ENCODE measurements at regions not wholly inside any gene's neighbourhood (a gene's known extent, or its start where the extent isn't known, plus 50 kb on each side); places are given as distances from the start of the nearest gene placed in this dataset.

- no peak for DNase-seq (ENCODE audit: low spot score)
Measured at GRCh38 chr21:39105341-39105765, 77.9 kb downstream of the PSMG1 start.

GRCh38 chr21:39104911-39105310 lies 78.3 kb downstream of the PSMG1 start:
- no peak for DNase-seq (ENCODE audit: low spot score)

- no peak for DNase-seq (ENCODE audit: low spot score)
Measured at GRCh38 chr21:39103689-39104088, 79.6 kb downstream of the PSMG1 start.

GRCh38 chr21:39099859-39100258 lies 83.4 kb downstream of the PSMG1 start:
- no peak for DNase-seq (ENCODE audit: low spot score)

GRCh38 chr21:39098696-39099200 lies 84.5 kb downstream of the PSMG1 start:
- DNase-seq (ENCODE audit: low spot score): no peak

- DNase-seq (ENCODE audit: low spot score): no peak
Measured at GRCh38 chr21:39097981-39098380, 85.3 kb downstream of the PSMG1 start.

- no peak for DNase-seq (ENCODE audit: low spot score)
Measured at GRCh38 chr21:39097335-39097861, 85.9 kb downstream of the PSMG1 start.

- no peak for DNase-seq (ENCODE audit: low spot score)
Measured at GRCh38 chr21:39096754-39097153, 86.5 kb downstream of the PSMG1 start.

GRCh38 chr21:39095681-39096080 lies 87.6 kb downstream of the PSMG1 start:
- no peak for DNase-seq (ENCODE audit: low spot score)

- no peak for DNase-seq (ENCODE audit: low spot score)
Measured at GRCh38 chr21:39094847-39095579, 88.2 kb downstream of the PSMG1 start.

GRCh38 chr21:39094087-39094780 lies 89.0 kb downstream of the PSMG1 start:
- DNase-seq (ENCODE audit: low spot score): no peak

- no peak for DNase-seq (ENCODE audit: low spot score)
Measured at GRCh38 chr21:39093526-39093925, 89.7 kb downstream of the PSMG1 start.

GRCh38 chr21:39088831-39089380 lies 94.3 kb downstream of the PSMG1 start:
- no peak for DNase-seq (ENCODE audit: low spot score)

GRCh38 chr21:39088031-39088370 lies 95.2 kb downstream of the PSMG1 start:
- DNase-seq (ENCODE audit: low spot score): no peak

- no peak for DNase-seq (ENCODE audit: low spot score)
Measured at GRCh38 chr21:39087238-39088030, 95.8 kb downstream of the PSMG1 start.

GRCh38 chr21:39086547-39086946 lies 96.7 kb downstream of the PSMG1 start:
- DNase-seq (ENCODE audit: low spot score): no peak

- no peak for DNase-seq (ENCODE audit: low spot score)
Measured at GRCh38 chr21:39085843-39086405, 97.3 kb downstream of the PSMG1 start.

- DNase-seq (ENCODE audit: low spot score): no peak
Measured at GRCh38 chr21:39084979-39085729, 98.1 kb downstream of the PSMG1 start.

- no peak for DNase-seq (ENCODE audit: low spot score)
Measured at GRCh38 chr21:39084073-39084472, 99.2 kb downstream of the PSMG1 start.

GRCh38 chr21:39083377-39084008 lies 99.8 kb downstream of the PSMG1 start:
- DNase-seq (ENCODE audit: low spot score): no peak
